HEK293 (cell line): ENCODE measurements at regions not wholly inside any gene's neighbourhood (a gene's known extent, or its start where the extent isn't known, plus 50 kb on each side); places are given as distances from the start of the nearest gene placed in this dataset.

Experiments
- CTCF ChIA-PET: fragments of 350-600 bp; formaldehyde crosslinking; extraction: SDS; loops from one replicate; lab custom pipeline; 2021; ENCODE audit warnings: antibody characterized with exemption; lab: Yijun Ruan, JAX
- POLR2A ChIA-PET: fragments of 300-600 bp; formaldehyde crosslinking; extraction: SDS; loops from one replicate; lab custom pipeline; 2020; ENCODE audit warnings: antibody characterized with exemption, inconsistent platforms; lab: Yijun Ruan, JAX
- H3K27ac ChIP-seq: fragments of 200-500 bp; sonication (Bioruptor generic); 2 replicates; pipeline ENCODE4 v1.5.1; 2014; ENCODE audit warnings: low read depth, low read length, control low read depth, inconsistent platforms; ENCODE audit errors: extremely low read depth
- H3K36me3 ChIP-seq, 2 experiments: fragments of 200-500 bp in 1 of 2; sonication (Bioruptor generic) in 1 of 2; 1 replicate in 1 of 2; 2 replicates in 1 of 2; pipeline ENCODE4 v1.5.1; 2014 to 2017; ENCODE audit warnings: inconsistent platforms in 2 of 2, low read length in 2 of 2; ENCODE audit not compliant: control insufficient read depth in 2 of 2, insufficient read depth in 1 of 2
- H3K4me1 ChIP-seq: fragments of 200-500 bp; sonication (Bioruptor generic); 2 replicates; pipeline ENCODE4 v1.5.1; 2014; ENCODE audit warnings: mild to moderate bottlenecking, low read length, inconsistent platforms; ENCODE audit not compliant: control insufficient read depth, insufficient read depth
- H3K4me3 ChIP-seq: 2 replicates; pipeline ENCODE4 v1.5.1; 2011; ENCODE audit warnings: low read depth, mild to moderate bottlenecking, control low read depth, low read length, moderate library complexity
- H3K9me3 ChIP-seq: fragments of 200-500 bp; sonication (Bioruptor generic); 2 replicates; pipeline ENCODE4 v1.5.1; 2014; ENCODE audit warnings: low read depth, low read length, inconsistent platforms; ENCODE audit not compliant: control insufficient read depth, insufficient read depth
- BCL11B ChIP-seq: fragments of 450-650 bp; formaldehyde crosslinking; IDR thresholded peaks from 2 replicates; pipeline ENCODE4 v1.5.1; 2016; ENCODE audit warnings: low read depth, missing biosample characterization, missing genetic modification characterization
- KLF7 ChIP-seq: fragments of 450-650 bp; formaldehyde crosslinking; IDR thresholded peaks from 2 replicates; pipeline ENCODE4 v1.5.1; 2016; ENCODE audit warnings: missing biosample characterization, missing genetic modification characterization, borderline replicate concordance
- KLF9 ChIP-seq: fragments of 450-650 bp; formaldehyde crosslinking; IDR thresholded peaks from 2 replicates; pipeline ENCODE4 v1.5.1; 2016; ENCODE audit warnings: missing biosample characterization, missing genetic modification characterization, low read depth
- RBAK ChIP-seq: fragments of 450-650 bp; formaldehyde crosslinking; IDR thresholded peaks from 2 replicates; pipeline ENCODE4 v1.5.1; 2016; ENCODE audit warnings: missing biosample characterization, missing genetic modification characterization
- SALL2 ChIP-seq: fragments of 450-650 bp; formaldehyde crosslinking; IDR thresholded peaks from 2 replicates; pipeline ENCODE4 v1.5.0; 2017; ENCODE audit warnings: missing biosample characterization, mild to moderate bottlenecking, missing genetic modification characterization, borderline replicate concordance
- TCF7L2 ChIP-seq: IDR thresholded peaks from 2 replicates; pipeline ENCODE4 v1.6.1; 2011; ENCODE audit warnings: low read depth, mild to moderate bottlenecking, inconsistent platforms, low read length, moderate library complexity, borderline replicate concordance
- YY2 ChIP-seq: fragments of 450-650 bp; formaldehyde crosslinking; IDR thresholded peaks from 2 replicates; pipeline ENCODE4 v1.5.1; 2016; ENCODE audit warnings: missing biosample characterization, missing genetic modification characterization
- ZFHX2 ChIP-seq: fragments of 450-650 bp; formaldehyde crosslinking; conservative IDR thresholded peaks from 2 replicates; pipeline ENCODE4 v1.5.1; 2016; ENCODE audit warnings: missing biosample characterization, missing genetic modification characterization
- ZNF132 ChIP-seq: fragments of 450-650 bp; formaldehyde crosslinking; IDR thresholded peaks from 2 replicates; pipeline ENCODE4 v1.5.1; 2017; ENCODE audit warnings: missing biosample characterization, missing genetic modification characterization, borderline replicate concordance
- ZNF174 ChIP-seq: fragments of 450-650 bp; formaldehyde crosslinking; IDR thresholded peaks from 2 replicates; pipeline ENCODE4 v1.5.0; 2017; ENCODE audit warnings: missing biosample characterization, mild to moderate bottlenecking, missing genetic modification characterization
- ZNF211 ChIP-seq: fragments of 450-650 bp; formaldehyde crosslinking; IDR thresholded peaks from 2 replicates; pipeline ENCODE4 v1.5.1; 2016; ENCODE audit warnings: low read depth, missing biosample characterization, missing genetic modification characterization
- ZNF311 ChIP-seq: fragments of 450-650 bp; formaldehyde crosslinking; IDR thresholded peaks from 2 replicates; pipeline ENCODE4 v1.5.1; 2017; ENCODE audit warnings: missing biosample characterization, missing genetic modification characterization, borderline replicate concordance
- ZNF335 ChIP-seq: fragments of 450-650 bp; formaldehyde crosslinking; conservative IDR thresholded peaks from 2 replicates; pipeline ENCODE4 v1.5.1; 2016; ENCODE audit warnings: missing biosample characterization, missing genetic modification characterization
- ZNF473 ChIP-seq: fragments of 450-650 bp; formaldehyde crosslinking; IDR thresholded peaks from 2 replicates; pipeline ENCODE4 v1.5.1; 2017; ENCODE audit warnings: missing biosample characterization, missing genetic modification characterization
- ZNF560 ChIP-seq: fragments of 450-650 bp; formaldehyde crosslinking; IDR thresholded peaks from 2 replicates; pipeline ENCODE4 v1.5.1; 2017; ENCODE audit warnings: missing biosample characterization, missing genetic modification characterization, borderline replicate concordance
- ZNF585B ChIP-seq: fragments of 450-650 bp; formaldehyde crosslinking; IDR thresholded peaks from 2 replicates; pipeline ENCODE4 v1.5.1; 2016; ENCODE audit warnings: missing biosample characterization, missing genetic modification characterization
- ZNF626 ChIP-seq: fragments of 450-650 bp; sonication (Bioruptor Pico); formaldehyde crosslinking; IDR thresholded peaks from 2 replicates; pipeline ENCODE4 v1.5.1; 2018; ENCODE audit warnings: missing biosample characterization, missing genetic modification characterization, inconsistent platforms
- TF ChIP-seq, protein P1 (sequence below): fragments of 450-650 bp; formaldehyde crosslinking; IDR thresholded peaks from 2 replicates; pipeline ENCODE4 v1.5.1; 2016; ENCODE audit warnings: missing biosample characterization, missing genetic modification characterization, low read depth
- TF ChIP-seq, protein P2 (sequence below): fragments of 450-650 bp; formaldehyde crosslinking; IDR thresholded peaks from 2 replicates; pipeline ENCODE4 v1.5.1; 2016; ENCODE audit warnings: missing biosample characterization, missing genetic modification characterization, borderline replicate concordance
- TF ChIP-seq, protein P3 (sequence below): sonication (generic); formaldehyde crosslinking; IDR thresholded peaks from 2 replicates; pipeline ENCODE4 v1.8.1; 2022; ENCODE audit warnings: mild to moderate bottlenecking, moderate library complexity, missing genetic modification reagents

DNA sequence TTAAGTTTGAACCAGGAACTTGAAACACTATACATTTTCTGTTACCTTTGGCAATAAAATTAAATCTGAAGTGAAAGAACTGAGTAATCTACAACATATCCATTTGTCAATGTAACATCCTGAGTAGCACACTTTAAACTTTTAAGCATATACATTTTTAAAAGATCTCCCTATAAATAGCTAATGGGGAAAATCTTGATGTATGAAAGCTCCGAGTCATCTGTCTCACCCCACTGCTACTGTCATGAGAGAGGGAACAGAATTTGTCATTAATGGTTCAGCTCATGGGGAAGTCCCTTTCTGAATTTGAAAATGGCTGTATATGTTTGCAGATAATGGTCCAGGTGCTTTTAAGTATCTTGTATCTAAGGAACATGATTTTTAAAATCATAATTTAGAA lies 55.2 kb upstream of the NOX3 start (continued):
- no peak for TF ChIP-seq KLF7 (tag by site-specific recombination)
- TF ChIP-seq ZNF132 (tag by site-specific recombination): no peak
- TF ChIP-seq YY2 (tag by site-specific recombination): no peak

DNA sequence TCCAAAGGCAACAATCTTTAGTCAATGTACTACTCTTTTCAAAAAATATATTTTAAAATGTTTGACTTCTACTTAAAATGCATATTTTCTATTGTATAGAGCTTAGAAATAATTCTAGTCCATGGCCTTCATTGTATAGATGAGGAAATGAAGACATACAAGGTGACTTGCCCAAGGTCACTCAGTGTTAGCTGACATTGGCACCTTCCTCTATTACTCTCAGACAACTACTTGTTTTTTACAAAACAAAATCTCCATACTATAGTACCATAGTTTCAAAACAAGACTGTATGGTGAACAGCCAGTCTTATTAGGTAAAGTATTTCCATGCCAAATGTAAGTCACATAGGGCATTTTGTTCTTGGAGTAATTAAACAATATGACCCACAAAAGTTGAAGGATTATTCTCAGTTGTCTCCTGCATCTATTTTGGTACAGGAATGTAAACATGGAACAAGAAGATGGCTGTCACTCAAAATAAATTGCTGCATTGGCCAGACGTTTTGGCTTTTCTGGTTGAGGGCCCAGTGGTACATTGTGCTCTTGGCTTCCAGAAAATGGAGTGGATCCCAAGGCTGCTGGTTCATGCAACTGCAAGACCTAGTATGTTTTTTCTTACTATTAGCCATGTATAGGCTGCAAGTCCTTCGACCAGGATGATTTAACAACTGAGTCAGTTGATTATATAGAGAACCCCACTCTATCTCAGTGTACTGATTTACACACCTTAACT lies 54.3 kb upstream of the NOX3 start:
- POLR2A ChIA-PET: no interaction called here

More for the DNA sequence above, 54.3 kb upstream of the NOX3 start:
- H3K4me3 ChIP-seq: no peak overlapping the region
- TF ChIP-seq RBAK (tag by site-specific recombination) (no peak), ZFHX2 (tag by site-specific recombination) (no peak), ZNF473 (tag by site-specific recombination) (no peak), ZNF335 (tag by site-specific recombination) (no peak), ZNF311 (no peak), ZNF626 (tag by site-specific recombination) (no peak), SALL2 (tag by site-specific recombination) (no peak), ZNF174 (tag by site-specific recombination) (no peak), TCF7L2 (no peak), BCL11B (no peak), ZNF560 (tag by site-specific recombination) (no peak), ZNF211 (tag by site-specific recombination) (no peak), ZNF585B (tag by site-specific recombination) (no peak), KLF9 (tag by site-specific recombination) (no peak)
- TF ChIP-seq, protein P1, sequence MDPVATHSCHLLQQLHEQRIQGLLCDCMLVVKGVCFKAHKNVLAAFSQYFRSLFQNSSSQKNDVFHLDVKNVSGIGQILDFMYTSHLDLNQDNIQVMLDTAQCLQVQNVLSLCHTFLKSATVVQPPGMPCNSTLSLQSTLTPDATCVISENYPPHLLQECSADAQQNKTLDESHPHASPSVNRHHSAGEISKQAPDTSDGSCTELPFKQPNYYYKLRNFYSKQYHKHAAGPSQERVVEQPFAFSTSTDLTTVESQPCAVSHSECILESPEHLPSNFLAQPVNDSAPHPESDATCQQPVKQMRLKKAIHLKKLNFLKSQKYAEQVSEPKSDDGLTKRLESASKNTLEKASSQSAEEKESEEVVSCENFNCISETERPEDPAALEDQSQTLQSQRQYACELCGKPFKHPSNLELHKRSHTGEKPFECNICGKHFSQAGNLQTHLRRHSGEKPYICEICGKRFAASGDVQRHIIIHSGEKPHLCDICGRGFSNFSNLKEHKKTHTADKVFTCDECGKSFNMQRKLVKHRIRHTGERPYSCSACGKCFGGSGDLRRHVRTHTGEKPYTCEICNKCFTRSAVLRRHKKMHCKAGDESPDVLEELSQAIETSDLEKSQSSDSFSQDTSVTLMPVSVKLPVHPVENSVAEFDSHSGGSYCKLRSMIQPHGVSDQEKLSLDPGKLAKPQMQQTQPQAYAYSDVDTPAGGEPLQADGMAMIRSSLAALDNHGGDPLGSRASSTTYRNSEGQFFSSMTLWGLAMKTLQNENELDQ (tag by site-specific recombination): no peak
- TF ChIP-seq, protein P2, sequence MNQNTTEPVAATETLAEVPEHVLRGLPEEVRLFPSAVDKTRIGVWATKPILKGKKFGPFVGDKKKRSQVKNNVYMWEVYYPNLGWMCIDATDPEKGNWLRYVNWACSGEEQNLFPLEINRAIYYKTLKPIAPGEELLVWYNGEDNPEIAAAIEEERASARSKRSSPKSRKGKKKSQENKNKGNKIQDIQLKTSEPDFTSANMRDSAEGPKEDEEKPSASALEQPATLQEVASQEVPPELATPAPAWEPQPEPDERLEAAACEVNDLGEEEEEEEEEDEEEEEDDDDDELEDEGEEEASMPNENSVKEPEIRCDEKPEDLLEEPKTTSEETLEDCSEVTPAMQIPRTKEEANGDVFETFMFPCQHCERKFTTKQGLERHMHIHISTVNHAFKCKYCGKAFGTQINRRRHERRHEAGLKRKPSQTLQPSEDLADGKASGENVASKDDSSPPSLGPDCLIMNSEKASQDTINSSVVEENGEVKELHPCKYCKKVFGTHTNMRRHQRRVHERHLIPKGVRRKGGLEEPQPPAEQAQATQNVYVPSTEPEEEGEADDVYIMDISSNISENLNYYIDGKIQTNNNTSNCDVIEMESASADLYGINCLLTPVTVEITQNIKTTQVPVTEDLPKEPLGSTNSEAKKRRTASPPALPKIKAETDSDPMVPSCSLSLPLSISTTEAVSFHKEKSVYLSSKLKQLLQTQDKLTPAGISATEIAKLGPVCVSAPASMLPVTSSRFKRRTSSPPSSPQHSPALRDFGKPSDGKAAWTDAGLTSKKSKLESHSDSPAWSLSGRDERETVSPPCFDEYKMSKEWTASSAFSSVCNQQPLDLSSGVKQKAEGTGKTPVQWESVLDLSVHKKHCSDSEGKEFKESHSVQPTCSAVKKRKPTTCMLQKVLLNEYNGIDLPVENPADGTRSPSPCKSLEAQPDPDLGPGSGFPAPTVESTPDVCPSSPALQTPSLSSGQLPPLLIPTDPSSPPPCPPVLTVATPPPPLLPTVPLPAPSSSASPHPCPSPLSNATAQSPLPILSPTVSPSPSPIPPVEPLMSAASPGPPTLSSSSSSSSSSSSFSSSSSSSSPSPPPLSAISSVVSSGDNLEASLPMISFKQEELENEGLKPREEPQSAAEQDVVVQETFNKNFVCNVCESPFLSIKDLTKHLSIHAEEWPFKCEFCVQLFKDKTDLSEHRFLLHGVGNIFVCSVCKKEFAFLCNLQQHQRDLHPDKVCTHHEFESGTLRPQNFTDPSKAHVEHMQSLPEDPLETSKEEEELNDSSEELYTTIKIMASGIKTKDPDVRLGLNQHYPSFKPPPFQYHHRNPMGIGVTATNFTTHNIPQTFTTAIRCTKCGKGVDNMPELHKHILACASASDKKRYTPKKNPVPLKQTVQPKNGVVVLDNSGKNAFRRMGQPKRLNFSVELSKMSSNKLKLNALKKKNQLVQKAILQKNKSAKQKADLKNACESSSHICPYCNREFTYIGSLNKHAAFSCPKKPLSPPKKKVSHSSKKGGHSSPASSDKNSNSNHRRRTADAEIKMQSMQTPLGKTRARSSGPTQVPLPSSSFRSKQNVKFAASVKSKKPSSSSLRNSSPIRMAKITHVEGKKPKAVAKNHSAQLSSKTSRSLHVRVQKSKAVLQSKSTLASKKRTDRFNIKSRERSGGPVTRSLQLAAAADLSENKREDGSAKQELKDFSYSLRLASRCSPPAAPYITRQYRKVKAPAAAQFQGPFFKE (tag by site-specific recombination): no peak
- TF ChIP-seq, protein P3, sequence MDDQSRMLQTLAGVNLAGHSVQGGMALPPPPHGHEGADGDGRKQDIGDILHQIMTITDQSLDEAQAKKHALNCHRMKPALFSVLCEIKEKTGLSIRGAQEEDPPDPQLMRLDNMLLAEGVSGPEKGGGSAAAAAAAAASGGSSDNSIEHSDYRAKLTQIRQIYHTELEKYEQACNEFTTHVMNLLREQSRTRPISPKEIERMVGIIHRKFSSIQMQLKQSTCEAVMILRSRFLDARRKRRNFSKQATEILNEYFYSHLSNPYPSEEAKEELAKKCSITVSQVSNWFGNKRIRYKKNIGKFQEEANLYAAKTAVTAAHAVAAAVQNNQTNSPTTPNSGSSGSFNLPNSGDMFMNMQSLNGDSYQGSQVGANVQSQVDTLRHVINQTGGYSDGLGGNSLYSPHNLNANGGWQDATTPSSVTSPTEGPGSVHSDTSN (CRISPR knock-in tag): no peak
- TF ChIP-seq, all 188 proteins: peak for 0
- Histone ChIP-seq H3K27ac (no peak overlapping the region), H3K4me1 (no peaks in the 10 kb centered on the region), H3K9me3 (no peaks in the 10 kb centered on the region), H3K36me3 (no peaks in the 10 kb centered on the region)
- CTCF ChIA-PET: no interaction called here
